ENCODE measurements at regions not wholly inside any gene's neighbourhood (a gene's known extent, or its start where the extent isn't known, plus 50 kb on each side); places are given as distances from the start of the nearest gene placed in this dataset.

DNA sequence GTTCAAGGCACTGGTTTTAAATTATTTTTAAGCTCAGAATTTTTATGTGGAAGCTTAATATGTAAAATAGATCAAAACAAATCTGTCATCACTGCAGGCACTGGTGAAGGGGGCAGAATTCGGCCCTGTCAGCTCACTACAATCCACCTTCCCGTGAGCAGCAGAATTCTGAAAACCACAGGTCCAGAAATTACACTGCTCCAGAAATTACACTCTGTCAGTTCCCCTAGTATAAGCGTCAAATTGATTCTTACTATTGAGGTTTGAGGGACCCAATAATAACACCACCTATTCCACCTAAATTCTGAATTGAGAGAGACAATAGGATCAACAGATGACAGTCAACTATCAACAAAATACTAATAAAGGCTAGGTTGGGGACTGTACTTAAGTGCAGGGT lies 245.5 kb downstream of the PHLDA1 start:
- ATAC-seq (no peak), DNase-seq (ENCODE audit: low spot score) (no peak), FAIRE-seq (no peak)
- 87% methylated on average over 3 of the region's 3 CpGs for WGBS (ENCODE audit: low lambda C conversion rate)
- Histone ChIP-seq H4K20me1 (ENCODE audit: insufficient read depth, low read length) (no peaks in the 10 kb centered on the region), H3K4me1 (ENCODE audit: insufficient read depth, low read length) (peaks cover 23% of the 10 kb centered on the region), H3K79me2 (ENCODE audit: insufficient read depth, low read length) (no peaks in the 10 kb centered on the region), H3K36me3 (replicated peaks in 1 of 2; ENCODE audit: control insufficient read depth in 1 of 2, insufficient read depth in 2 of 2, low read length in 2 of 2) (no peaks in the 10 kb centered on the region), H2AFZ (ENCODE audit: low read length) (no peak overlapping the region), H3K9ac (ENCODE audit: insufficient read depth, low read depth, low read length) (no peak overlapping the region), H3K4me2 (ENCODE audit: low read depth, low read length) (no peak overlapping the region), H3K27ac (ENCODE audit: extremely low read length, insufficient read depth, low read length) (no peak overlapping the region), H3K4me3 (replicated peaks in 1 of 3; ENCODE audit: insufficient read depth in 1 of 3, low read depth in 2 of 3, low read length in 3 of 3) (no peak overlapping the region), H3K27me3 (ENCODE audit: control insufficient read depth in 1 of 2, insufficient read depth in 2 of 2, low read length in 2 of 2) (no peaks in the 10 kb centered on the region), H3K9me3 (ENCODE audit: low read length) (no peaks in the 10 kb centered on the region)
- intact Hi-C loops (cut with micrococcal nuclease; ENCODE audit: unreplicated experiment) (no loop called here), in situ Hi-C loops (cut with HindIII; ENCODE audit: extremely low pct_ligation_motif_present, low pct_unique_long_range_greater_than_20kb) (no loop called here)
- POLR2A ChIA-PET: no interaction called here
- BruUV-seq (replicated peaks): no TSS peak
- TF ChIP-seq DNMT1 (CRISPR knock-in tag; IDR thresholded peaks at IDR 0.05): no peak
- no peak for TF ChIP-seq NFYB (CRISPR knock-in tag; IDR thresholded peaks at IDR 0.05)
- TF ChIP-seq SCMH1 (CRISPR knock-in tag; IDR thresholded peaks at IDR 0.05; ENCODE audit: borderline replicate concordance): no peak
- no peak for TF ChIP-seq CHD4 (IDR thresholded peaks at IDR 0.05; ENCODE audit: borderline replicate concordance, low read length)
- TF ChIP-seq ZNF788 (CRISPR knock-in tag; IDR thresholded peaks at IDR 0.05; ENCODE audit: borderline replicate concordance): no peak
- no peak for TF ChIP-seq KMT2A (CRISPR knock-in tag; IDR thresholded peaks at IDR 0.05)
- no peak for TF ChIP-seq KDM3A (CRISPR knock-in tag; IDR thresholded peaks at IDR 0.05; ENCODE audit: low read depth)
- TF ChIP-seq, protein P1, sequence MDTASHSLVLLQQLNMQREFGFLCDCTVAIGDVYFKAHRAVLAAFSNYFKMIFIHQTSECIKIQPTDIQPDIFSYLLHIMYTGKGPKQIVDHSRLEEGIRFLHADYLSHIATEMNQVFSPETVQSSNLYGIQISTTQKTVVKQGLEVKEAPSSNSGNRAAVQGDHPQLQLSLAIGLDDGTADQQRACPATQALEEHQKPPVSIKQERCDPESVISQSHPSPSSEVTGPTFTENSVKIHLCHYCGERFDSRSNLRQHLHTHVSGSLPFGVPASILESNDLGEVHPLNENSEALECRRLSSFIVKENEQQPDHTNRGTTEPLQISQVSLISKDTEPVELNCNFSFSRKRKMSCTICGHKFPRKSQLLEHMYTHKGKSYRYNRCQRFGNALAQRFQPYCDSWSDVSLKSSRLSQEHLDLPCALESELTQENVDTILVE (CRISPR knock-in tag; IDR thresholded peaks at IDR 0.05): no peak
- no peak for TF ChIP-seq CCAR2 (optimal IDR thresholded peaks at IDR 0.05; ENCODE audit: low read depth, low read length)
- TF ChIP-seq ZFX (CRISPR knock-in tag; IDR thresholded peaks at IDR 0.05; ENCODE audit: low read depth): no peak
- TF ChIP-seq ZNF326 (CRISPR knock-in tag; IDR thresholded peaks at IDR 0.05; ENCODE audit: borderline replicate concordance): no peak
- no peak for TF ChIP-seq ZNF138 (CRISPR knock-in tag; IDR thresholded peaks at IDR 0.05; ENCODE audit: low read depth)
- TF ChIP-seq CC2D1A (CRISPR knock-in tag; IDR thresholded peaks at IDR 0.05): no peak
- TF ChIP-seq HOXA3 (CRISPR knock-in tag; IDR thresholded peaks at IDR 0.05): no peak
- TF ChIP-seq, protein P2, sequence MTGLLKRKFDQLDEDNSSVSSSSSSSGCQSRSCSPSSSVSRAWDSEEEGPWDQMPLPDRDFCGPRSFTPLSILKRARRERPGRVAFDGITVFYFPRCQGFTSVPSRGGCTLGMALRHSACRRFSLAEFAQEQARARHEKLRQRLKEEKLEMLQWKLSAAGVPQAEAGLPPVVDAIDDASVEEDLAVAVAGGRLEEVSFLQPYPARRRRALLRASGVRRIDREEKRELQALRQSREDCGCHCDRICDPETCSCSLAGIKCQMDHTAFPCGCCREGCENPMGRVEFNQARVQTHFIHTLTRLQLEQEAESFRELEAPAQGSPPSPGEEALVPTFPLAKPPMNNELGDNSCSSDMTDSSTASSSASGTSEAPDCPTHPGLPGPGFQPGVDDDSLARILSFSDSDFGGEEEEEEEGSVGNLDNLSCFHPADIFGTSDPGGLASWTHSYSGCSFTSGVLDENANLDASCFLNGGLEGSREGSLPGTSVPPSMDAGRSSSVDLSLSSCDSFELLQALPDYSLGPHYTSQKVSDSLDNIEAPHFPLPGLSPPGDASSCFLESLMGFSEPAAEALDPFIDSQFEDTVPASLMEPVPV (CRISPR knock-in tag; IDR thresholded peaks at IDR 0.05): no peak
- no peak for TF ChIP-seq ZMAT3 (CRISPR knock-in tag; conservative IDR thresholded peaks at IDR 0.05)
- TF ChIP-seq ZNF136 (CRISPR knock-in tag; IDR thresholded peaks at IDR 0.05; ENCODE audit: low read depth): no peak
- TF ChIP-seq, protein P3, sequence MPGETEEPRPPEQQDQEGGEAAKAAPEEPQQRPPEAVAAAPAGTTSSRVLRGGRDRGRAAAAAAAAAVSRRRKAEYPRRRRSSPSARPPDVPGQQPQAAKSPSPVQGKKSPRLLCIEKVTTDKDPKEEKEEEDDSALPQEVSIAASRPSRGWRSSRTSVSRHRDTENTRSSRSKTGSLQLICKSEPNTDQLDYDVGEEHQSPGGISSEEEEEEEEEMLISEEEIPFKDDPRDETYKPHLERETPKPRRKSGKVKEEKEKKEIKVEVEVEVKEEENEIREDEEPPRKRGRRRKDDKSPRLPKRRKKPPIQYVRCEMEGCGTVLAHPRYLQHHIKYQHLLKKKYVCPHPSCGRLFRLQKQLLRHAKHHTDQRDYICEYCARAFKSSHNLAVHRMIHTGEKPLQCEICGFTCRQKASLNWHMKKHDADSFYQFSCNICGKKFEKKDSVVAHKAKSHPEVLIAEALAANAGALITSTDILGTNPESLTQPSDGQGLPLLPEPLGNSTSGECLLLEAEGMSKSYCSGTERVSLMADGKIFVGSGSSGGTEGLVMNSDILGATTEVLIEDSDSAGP (CRISPR knock-in tag; IDR thresholded peaks at IDR 0.05; ENCODE audit: borderline replicate concordance): no peak
- TF ChIP-seq ZFAT (CRISPR knock-in tag; conservative IDR thresholded peaks at IDR 0.05): no peak
- no peak for TF ChIP-seq PHF8 (CRISPR knock-in tag; IDR thresholded peaks at IDR 0.05)
- CTCF ChIA-PET (ENCODE audit: low intra/inter-chr PET ratio, low total read pairs): no interaction called here
